OCI-LY3 (cell line): ENCODE measurements at regions not wholly inside any gene's neighbourhood (a gene's known extent, or its start where the extent isn't known, plus 50 kb on each side); places are given as distances from the start of the nearest gene placed in this dataset.

ENCODE experiments used
- H2AFZ ChIP-seq: fragments of 200-600, 300-600 bp; shearing (Covaris generic); 2 replicates; pipeline ENCODE4 v1.6.0; 2014; ENCODE audit warnings: antibody characterized with exemption, low read depth, low read length
- H3K27ac ChIP-seq: fragments of 200-600, 300-600 bp; sonication (generic); 2 replicates; pipeline ENCODE4 v1.5.1; 2014; ENCODE audit warnings: mild to moderate bottlenecking, low read length, moderate library complexity, mixed read lengths
- H3K27me3 ChIP-seq: fragments of 200-600, 300-600 bp; sonication (generic); 2 replicates; pipeline ENCODE4 v1.6.1; 2014; ENCODE audit warnings: low read depth, low read length, mixed read lengths
- H3K36me3 ChIP-seq: fragments of 200-600, 300-600 bp; sonication (generic); replicated peaks from 2 replicates; pipeline ENCODE3; 2014; ENCODE audit warnings: low read depth, low read length, mixed read lengths
- H3K4me1 ChIP-seq: fragments of 300-600, 200-600 bp; sonication (generic); 2 replicates; pipeline ENCODE4 v1.6.1; 2014; ENCODE audit warnings: low read length, mixed read lengths
- H3K4me2 ChIP-seq: fragments of 200-600, 300-600 bp; sonication (generic); 2 replicates; pipeline ENCODE4 v1.6.1; 2014; ENCODE audit warnings: low read length, mixed read lengths
- H3K4me3 ChIP-seq: fragments of 300-600, 200-600 bp; sonication (generic); 2 replicates; pipeline ENCODE4 v1.5.1; 2014; ENCODE audit warnings: antibody characterized with exemption, mild to moderate bottlenecking, low read length, moderate library complexity
- H3K79me2 ChIP-seq: fragments of 300-600, 200-600 bp; shearing (Covaris generic); 2 replicates; pipeline ENCODE4 v1.6.1; 2014; ENCODE audit warnings: mild to moderate bottlenecking, low read length, mixed read lengths
- H3K9ac ChIP-seq: fragments of 300-600, 200-600 bp; shearing (Covaris generic); 2 replicates; pipeline ENCODE4 v1.6.0; 2014; ENCODE audit warnings: mild to moderate bottlenecking, low read length, moderate library complexity
- H3K9me3 ChIP-seq: fragments of 200-600, 300-600 bp; shearing (Covaris generic); 2 replicates; pipeline ENCODE4 v1.6.1; 2014; ENCODE audit warnings: low read length, mixed read lengths; ENCODE audit not compliant: insufficient read depth
- H4K20me1 ChIP-seq: fragments of 200-600, 300-600 bp; sonication (generic); 2 replicates; pipeline ENCODE4 v1.6.1; 2016; ENCODE audit warnings: low read length, mixed read lengths; ENCODE audit not compliant: insufficient read depth
- EZH2phosphoT487 ChIP-seq: fragments of 200-600 bp; shearing (Covaris generic); IDR thresholded peaks from 2 replicates; pipeline ENCODE4 v1.6.1; 2018; ENCODE audit warnings: antibody characterized with exemption, mixed run types, low read depth
- TF ChIP-seq, protein P1 (sequence below): fragments of 200-600, 300-600 bp; sonication (generic); IDR thresholded peaks from 2 replicates; pipeline ENCODE4 v1.5.1; 2014; ENCODE audit warnings: antibody characterized with exemption, low read length, low read depth

DNA sequence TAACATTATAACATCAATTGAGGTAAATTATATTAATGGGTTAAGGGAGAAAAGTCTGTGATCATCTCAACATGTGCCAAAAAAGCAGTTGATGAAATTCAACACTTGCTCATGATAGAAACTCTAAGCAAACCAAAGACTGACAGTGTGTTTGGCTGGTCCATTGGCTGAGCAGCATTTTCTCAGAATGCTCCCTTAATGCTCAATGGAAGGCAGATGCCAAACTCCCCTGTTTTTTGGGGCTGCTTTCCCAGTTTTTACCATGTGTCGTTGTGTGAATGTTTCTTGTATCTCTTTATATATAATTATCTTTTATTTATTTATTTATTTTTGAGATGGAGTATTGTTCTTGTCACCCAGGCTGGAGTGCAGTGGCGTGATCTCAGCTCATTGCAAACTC lies 114.7 kb downstream of the SEC23IP start:
- Histone ChIP-seq H3K4me2 (no peak overlapping the region), H3K9me3 (no peaks in the 10 kb centered on the region), H3K36me3 (no peaks in the 10 kb centered on the region), H4K20me1 (no peaks in the 10 kb centered on the region), H3K79me2 (no peaks in the 10 kb centered on the region), H3K27me3 (no peaks in the 10 kb centered on the region), H3K4me3 (no peak overlapping the region), H3K27ac (no peak overlapping the region), H2AFZ (no peak overlapping the region), H3K4me1 (no peaks in the 10 kb centered on the region), H3K9ac (no peak overlapping the region)
- TF ChIP-seq, protein P1, sequence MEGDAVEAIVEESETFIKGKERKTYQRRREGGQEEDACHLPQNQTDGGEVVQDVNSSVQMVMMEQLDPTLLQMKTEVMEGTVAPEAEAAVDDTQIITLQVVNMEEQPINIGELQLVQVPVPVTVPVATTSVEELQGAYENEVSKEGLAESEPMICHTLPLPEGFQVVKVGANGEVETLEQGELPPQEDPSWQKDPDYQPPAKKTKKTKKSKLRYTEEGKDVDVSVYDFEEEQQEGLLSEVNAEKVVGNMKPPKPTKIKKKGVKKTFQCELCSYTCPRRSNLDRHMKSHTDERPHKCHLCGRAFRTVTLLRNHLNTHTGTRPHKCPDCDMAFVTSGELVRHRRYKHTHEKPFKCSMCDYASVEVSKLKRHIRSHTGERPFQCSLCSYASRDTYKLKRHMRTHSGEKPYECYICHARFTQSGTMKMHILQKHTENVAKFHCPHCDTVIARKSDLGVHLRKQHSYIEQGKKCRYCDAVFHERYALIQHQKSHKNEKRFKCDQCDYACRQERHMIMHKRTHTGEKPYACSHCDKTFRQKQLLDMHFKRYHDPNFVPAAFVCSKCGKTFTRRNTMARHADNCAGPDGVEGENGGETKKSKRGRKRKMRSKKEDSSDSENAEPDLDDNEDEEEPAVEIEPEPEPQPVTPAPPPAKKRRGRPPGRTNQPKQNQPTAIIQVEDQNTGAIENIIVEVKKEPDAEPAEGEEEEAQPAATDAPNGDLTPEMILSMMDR: no peak
- no peak for TF ChIP-seq EZH2phosphoT487

DNA sequence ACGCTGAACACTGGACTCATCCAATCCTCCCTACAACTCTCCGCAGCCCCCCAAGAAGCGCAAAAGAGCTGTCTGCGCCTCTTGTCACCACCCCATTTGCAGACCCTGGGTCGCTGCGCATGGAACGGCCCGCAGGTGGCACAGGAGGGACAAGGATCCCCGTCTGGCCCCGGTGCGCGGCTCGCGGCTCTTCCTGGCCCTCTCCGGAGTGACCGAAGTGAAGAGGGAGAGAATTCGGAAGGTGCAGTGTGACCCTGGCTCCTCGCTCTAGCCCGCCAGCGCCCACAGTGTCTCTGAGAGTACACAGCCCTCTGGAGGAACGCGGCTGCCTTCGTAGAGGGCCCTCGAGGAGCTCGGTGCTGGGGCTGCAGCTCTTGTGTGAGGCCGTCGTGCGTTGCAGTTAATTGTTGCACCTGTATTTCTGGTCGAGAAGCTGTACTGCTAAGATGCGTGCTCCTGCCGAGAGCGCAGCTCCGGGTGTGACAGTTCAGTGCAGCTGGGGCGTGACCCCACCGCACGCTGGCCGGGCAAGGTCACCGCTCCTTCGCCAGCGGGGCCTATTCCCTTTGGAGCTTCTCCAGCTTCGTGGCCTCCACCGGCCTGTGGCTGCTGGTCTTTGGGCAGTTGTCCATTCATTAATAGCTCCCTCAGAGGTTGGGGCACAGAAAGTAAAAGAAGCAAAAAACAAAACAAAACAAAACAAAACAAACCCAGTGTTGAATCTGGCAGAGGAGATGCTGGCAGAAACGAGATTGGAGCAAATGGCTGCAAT lies 119.0 kb downstream of the SEC23IP start:
- Histone ChIP-seq H3K9me3 (no peaks in the 10 kb centered on the region), H3K4me1 (no peaks in the 10 kb centered on the region), H3K4me3 (no peak overlapping the region), H3K9ac (no peak overlapping the region), H3K79me2 (no peaks in the 10 kb centered on the region), H2AFZ (no peak overlapping the region), H3K27ac (no peak overlapping the region), H3K4me2 (no peak overlapping the region), H3K27me3 (no peaks in the 10 kb centered on the region), H3K36me3 (no peaks in the 10 kb centered on the region), H4K20me1 (no peaks in the 10 kb centered on the region)
- no peak for TF ChIP-seq EZH2phosphoT487
- TF ChIP-seq, protein P1: no peak

DNA sequence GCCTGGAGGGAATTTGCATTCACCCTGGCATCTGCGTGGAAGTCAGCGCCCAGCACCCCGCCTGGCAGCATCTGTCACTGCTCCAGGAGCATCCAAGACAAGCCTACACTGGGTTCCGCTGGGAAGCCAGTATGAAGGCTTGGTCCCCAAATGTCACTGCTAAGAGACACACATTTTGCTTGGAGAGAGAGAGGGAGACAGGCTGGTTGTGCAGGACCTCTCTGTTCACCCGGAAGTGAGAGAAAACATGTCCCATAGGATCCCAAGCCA lies 119.5 kb downstream of the SEC23IP start:
- Histone ChIP-seq H3K4me3 (no peak overlapping the region), H2AFZ (no peak overlapping the region), H3K9me3 (no peaks in the 10 kb centered on the region), H3K4me1 (no peaks in the 10 kb centered on the region), H3K36me3 (no peaks in the 10 kb centered on the region), H4K20me1 (no peaks in the 10 kb centered on the region), H3K79me2 (no peaks in the 10 kb centered on the region), H3K27ac (no peak overlapping the region), H3K9ac (no peak overlapping the region), H3K4me2 (no peak overlapping the region), H3K27me3 (no peaks in the 10 kb centered on the region)
- TF ChIP-seq, protein P1: no peak
- TF ChIP-seq EZH2phosphoT487: no peak

DNA sequence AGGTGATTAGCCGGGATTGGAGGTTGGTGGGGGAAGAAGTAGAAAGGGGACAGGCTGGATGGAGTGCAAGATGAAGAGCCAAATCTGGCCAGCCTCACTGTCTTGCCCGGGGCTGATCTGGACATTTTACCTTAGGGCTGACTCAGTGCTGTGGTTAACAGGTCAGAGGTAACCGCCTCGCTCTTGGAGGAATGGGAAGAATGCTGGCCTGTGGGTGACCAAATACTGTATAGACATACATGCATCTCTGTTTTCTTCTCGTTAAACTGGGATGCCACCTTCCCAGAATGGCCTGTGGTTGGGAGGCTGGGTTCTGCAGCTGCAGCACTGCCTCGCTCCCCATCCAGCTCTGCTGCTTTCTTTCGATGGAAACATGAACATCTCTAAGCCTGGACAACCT lies 120.0 kb downstream of the SEC23IP start:
- Histone ChIP-seq H3K4me2 (no peak overlapping the region), H3K79me2 (no peaks in the 10 kb centered on the region)

More for the DNA sequence above, 120.0 kb downstream of the SEC23IP start:
- Histone ChIP-seq H3K36me3 (no peaks in the 10 kb centered on the region), H3K9me3 (no peaks in the 10 kb centered on the region), H3K9ac (no peak overlapping the region), H3K4me1 (no peaks in the 10 kb centered on the region), H4K20me1 (no peaks in the 10 kb centered on the region), H3K27ac (no peak overlapping the region), H3K4me3 (no peak overlapping the region), H3K27me3 (no peaks in the 10 kb centered on the region), H2AFZ (no peak overlapping the region)
- TF ChIP-seq, protein P1: no peak
- no peak for TF ChIP-seq EZH2phosphoT487
